Muscle layer of duodenum (tissue), 2 donors: ENCODE measurements at regions not wholly inside any gene's neighbourhood (a gene's known extent, or its start where the extent isn't known, plus 50 kb on each side); places are given as distances from the start of the nearest gene placed in this dataset.

ENCODE experiments used
- H3K27ac ChIP-seq: one replicate; pipeline ENCODE4 v1.7.0; 2013; ENCODE audit warnings: mild to moderate bottlenecking, low read length
- H3K27me3 ChIP-seq: one replicate; pipeline ENCODE4 v1.7.0; 2013; ENCODE audit warnings: low read depth, mild to moderate bottlenecking, control low read depth, low read length
- H3K36me3 ChIP-seq, 2 donors: one replicate each; pipeline ENCODE4 v1.7.0; 2013; ENCODE audit warnings: low read length in 2 of 2, control low read depth in 1 of 2, mild to moderate bottlenecking in 1 of 2; ENCODE audit not compliant: insufficient read depth in 2 of 2, control insufficient read depth in 1 of 2
- H3K4me1 ChIP-seq, 2 donors: one replicate each; pipeline ENCODE4 v1.7.0; 2013; ENCODE audit warnings: low read length in 2 of 2, mild to moderate bottlenecking in 2 of 2, control low read depth in 1 of 2, moderate library complexity in 1 of 2; ENCODE audit not compliant: insufficient read depth in 2 of 2, control insufficient read depth in 1 of 2
- H3K4me3 ChIP-seq, 2 donors: one replicate each; pipeline ENCODE4 v1.7.0; 2013; ENCODE audit warnings: low read length in 2 of 2, low read depth in 1 of 2, mild to moderate bottlenecking in 1 of 2
- H3K9me3 ChIP-seq, 2 donors: one replicate each; pipeline ENCODE4 v1.7.0; 2013; ENCODE audit warnings: low read length in 2 of 2, control low read depth in 1 of 2, mild to moderate bottlenecking in 1 of 2; ENCODE audit not compliant: control insufficient read depth in 1 of 2
- donor health status: healthy.

GRCh38 chr3:43857361-43858293, 166.9 kb downstream of the ABHD5 start:
- no peaks in the 10 kb centered on the region for H3K36me3 ChIP-seq
- H3K27ac ChIP-seq, result no peak overlapping the region
- H3K9me3 ChIP-seq, result no peaks in the 10 kb centered on the region
- H3K4me1 ChIP-seq, result no peaks in the 10 kb centered on the region
- no peak overlapping the region for H3K4me3 ChIP-seq
- peaks cover 19% of the 10 kb centered on the region for H3K27me3 ChIP-seq

- H3K9me3 ChIP-seq, result no peaks in the 10 kb centered on the region
- H3K4me1 ChIP-seq, result no peaks in the 10 kb centered on the region
- peaks cover 19% of the 10 kb centered on the region for H3K27me3 ChIP-seq
- H3K27ac ChIP-seq, result no peak overlapping the region
- H3K36me3 ChIP-seq, result no peaks in the 10 kb centered on the region
- H3K4me3 ChIP-seq, result no peak overlapping the region
Observed at GRCh38 chr3:43858294-43858701, 167.6 kb downstream of the ABHD5 start.

- H3K27me3 ChIP-seq, result peaks cover 19% of the 10 kb centered on the region
- no peak overlapping the region for H3K27ac ChIP-seq
- no peak overlapping the region for H3K4me3 ChIP-seq
- no peaks in the 10 kb centered on the region for H3K36me3 ChIP-seq
- H3K4me1 ChIP-seq, result no peaks in the 10 kb centered on the region
- H3K9me3 ChIP-seq, result no peaks in the 10 kb centered on the region
Observed at GRCh38 chr3:43859766-43860165, 169.0 kb downstream of the ABHD5 start.

DNA sequence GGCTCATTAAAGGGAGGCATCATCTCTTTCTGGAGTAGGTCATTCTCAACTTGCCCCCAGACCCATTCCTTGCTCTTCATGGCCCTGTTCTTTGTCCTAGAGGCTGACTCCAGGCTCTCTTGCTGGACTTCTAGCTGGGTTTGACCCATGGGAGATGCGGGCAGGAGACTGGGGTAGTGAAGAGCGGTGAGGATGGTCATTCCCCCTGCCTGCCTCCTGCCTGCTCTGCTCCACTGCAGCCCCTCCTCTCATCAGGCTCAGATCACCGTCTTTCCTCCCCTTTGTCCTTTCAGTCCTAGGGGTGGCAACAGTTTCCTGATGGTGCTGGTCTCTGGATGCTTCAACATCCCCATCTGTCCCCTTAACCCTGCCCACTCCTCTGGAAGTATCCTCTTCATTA, 170.9 kb downstream of the ABHD5 start:
- H3K9me3 ChIP-seq, result no peaks in the 10 kb centered on the region
- H3K27me3 ChIP-seq, result peaks cover 13% of the 10 kb centered on the region
- H3K4me1 ChIP-seq, result no peaks in the 10 kb centered on the region
- H3K36me3 ChIP-seq, result no peaks in the 10 kb centered on the region
- no peak overlapping the region for H3K27ac ChIP-seq
- no peak overlapping the region for H3K4me3 ChIP-seq

DNA sequence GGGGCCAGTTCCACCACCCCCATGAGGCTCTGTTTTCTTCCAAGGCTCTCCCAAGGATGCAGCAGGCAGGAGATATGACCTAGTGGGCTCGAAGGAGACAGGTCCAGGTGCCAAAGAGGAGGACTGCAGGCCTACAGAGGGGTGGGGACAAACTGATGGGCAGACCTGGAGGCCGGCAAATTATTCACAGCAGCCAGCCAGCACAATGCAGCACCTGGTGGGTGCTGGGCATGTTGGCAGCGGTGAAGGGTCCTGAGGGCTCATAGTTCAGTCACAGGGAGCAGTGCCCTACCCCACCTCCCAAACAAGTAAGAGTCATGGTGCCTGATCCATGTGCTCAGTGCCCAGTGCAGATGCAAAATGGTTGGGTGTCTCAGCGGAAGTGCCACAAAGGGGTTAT, 171.7 kb downstream of the ABHD5 start:
- no peak overlapping the region for H3K4me3 ChIP-seq
- peaks cover 10% of the 10 kb centered on the region for H3K27me3 ChIP-seq
- no peaks in the 10 kb centered on the region for H3K36me3 ChIP-seq
- H3K9me3 ChIP-seq, result no peaks in the 10 kb centered on the region
- no peaks in the 10 kb centered on the region for H3K4me1 ChIP-seq
- H3K27ac ChIP-seq, result no peak overlapping the region

DNA sequence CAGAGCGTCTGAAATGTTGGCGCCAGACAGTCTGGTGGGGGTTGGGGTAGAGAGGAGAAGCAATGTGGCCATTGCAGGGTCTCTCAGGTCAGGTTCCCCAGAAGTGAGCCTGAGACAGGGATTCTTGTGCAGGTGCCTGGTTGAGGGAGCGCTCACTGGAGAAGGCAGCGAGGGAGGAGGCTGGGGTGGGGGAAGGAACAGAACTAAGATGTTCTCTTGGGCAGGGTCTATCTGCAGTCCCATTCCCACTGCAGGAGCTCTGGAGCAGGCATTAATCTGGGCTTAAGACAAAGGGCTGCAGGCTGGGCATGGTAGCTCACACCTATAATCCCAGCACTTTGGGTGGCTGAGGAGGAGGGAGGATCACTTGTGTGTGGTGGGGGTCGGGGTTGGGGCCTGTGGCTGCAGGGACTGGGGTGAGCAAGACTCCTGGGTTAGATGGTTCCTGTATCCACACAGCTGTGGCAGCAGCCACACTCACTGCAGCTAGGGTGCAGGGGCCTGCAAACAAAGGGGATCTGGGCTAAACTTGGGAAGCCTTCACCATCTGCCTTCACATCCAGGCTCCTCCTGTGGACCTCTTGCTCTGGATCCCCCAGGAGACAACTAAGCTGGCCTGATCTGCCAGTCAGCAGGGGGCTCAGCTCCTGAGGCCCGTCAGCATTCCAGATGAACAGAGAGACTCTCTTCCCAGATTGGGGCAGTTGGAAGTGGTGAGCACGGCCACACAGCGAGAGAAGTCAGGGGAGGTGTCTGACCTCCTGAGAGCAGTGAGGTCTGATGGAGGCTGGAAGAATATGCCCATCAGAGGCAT, 172.5 kb downstream of the ABHD5 start:
- Histone ChIP-seq H3K27ac (no peak overlapping the region), H3K27me3 (peaks cover 2% of the 10 kb centered on the region), H3K4me3 (no peak overlapping the region), H3K9me3 (no peaks in the 10 kb centered on the region), H3K4me1 (no peaks in the 10 kb centered on the region), H3K36me3 (no peaks in the 10 kb centered on the region)

DNA sequence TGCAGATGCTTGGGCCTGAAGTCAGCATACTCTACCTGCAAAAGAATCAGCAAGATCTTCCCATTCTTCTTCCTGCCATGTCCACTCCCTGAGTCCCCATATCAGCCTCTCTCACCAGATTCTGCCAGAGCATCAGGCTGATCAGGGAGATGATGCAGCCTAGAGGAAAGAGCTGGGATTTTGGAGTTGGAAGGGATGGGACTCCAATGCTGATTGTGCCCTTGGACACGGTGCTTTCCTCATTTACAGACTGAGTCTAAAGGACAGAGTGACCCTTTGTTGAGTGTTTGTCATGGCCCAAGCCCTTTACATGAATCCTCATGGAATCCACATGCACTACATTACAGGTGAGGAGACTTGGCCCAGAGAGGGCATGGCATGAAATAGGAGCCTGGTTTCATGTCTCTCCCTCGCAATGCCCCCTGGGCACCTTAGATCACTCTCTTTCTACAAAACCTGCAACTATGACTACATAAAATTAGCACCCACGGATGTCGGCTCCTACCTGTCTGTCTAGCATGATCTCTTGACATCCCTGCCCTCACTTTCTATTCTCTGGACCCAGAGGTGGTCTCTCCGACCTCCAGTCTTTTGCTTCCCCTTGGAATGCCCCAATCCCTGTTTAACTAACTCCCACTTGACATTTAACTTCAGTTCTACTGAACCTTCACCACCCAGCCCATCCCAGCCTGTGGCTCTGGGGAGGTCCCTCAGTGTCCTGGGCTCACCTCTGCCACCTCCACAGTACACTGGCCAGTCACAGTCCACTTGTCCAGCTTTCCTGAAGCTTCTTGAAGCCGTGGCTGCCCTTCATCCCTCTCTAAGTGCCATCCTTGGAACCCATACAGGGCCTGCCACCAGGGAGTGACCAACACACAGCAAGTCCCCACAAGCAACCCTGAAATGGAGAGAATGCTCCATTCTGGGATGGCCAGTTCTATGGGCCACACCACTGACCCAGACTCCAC, 173.5 kb downstream of the ABHD5 start:
- Histone ChIP-seq H3K27me3 (no peaks in the 10 kb centered on the region), H3K4me1 (no peaks in the 10 kb centered on the region), H3K4me3 (no peak overlapping the region), H3K9me3 (no peaks in the 10 kb centered on the region), H3K27ac (no peak overlapping the region), H3K36me3 (no peaks in the 10 kb centered on the region)

GRCh38 chr3:43865351-43865750, 174.6 kb downstream of the ABHD5 start:
- Histone ChIP-seq H3K36me3 (no peaks in the 10 kb centered on the region), H3K27ac (no peak overlapping the region), H3K27me3 (no peaks in the 10 kb centered on the region), H3K4me3 (no peak overlapping the region), H3K9me3 (no peaks in the 10 kb centered on the region), H3K4me1 (no peaks in the 10 kb centered on the region)

- H3K36me3 ChIP-seq, result no peaks in the 10 kb centered on the region
- no peaks in the 10 kb centered on the region for H3K4me1 ChIP-seq
- H3K27ac ChIP-seq, result no peak overlapping the region
- no peaks in the 10 kb centered on the region for H3K27me3 ChIP-seq
- H3K9me3 ChIP-seq, result no peaks in the 10 kb centered on the region
- H3K4me3 ChIP-seq, result no peak overlapping the region
Observed at GRCh38 chr3:43865887-43866528, 175.3 kb downstream of the ABHD5 start.

DNA sequence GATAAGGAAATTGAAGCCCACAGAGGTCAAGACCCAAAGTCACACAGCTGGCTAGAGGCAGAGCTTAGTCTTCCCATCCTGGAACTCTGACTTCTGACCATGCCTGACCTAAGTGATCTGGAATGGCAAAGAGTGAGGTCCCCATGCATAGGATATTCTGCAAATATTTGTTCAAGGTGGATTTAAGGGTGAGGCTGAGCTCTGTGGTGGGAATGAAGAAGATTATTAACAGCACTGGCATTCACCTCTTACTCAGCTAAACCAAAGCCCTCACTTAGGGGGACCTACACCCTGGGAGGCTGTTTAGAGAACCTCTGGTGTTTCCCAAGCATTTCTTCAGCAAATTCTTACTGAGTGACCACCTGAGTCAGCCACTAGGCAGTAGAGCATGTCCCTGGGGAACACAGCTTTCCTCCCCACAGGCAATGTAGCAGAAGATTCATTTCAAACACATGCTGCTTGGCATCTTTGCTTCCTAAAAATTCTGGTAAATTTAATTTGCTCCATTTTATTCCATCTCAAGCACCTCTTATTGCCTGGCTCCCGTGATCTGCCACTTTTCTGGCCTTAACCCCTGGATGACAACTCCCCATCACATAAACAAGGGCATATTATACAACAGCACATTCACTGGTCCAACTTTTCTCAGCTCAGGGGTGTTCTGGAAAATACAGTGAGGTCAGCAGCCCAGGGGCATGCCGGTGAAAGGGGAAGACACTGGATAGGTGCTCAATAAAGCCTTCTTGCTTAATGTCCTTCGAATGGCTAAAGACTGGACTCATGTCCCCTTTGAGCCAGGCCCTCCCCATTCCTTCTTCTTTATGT, 176.0 kb downstream of the ABHD5 start:
- H3K36me3 ChIP-seq, result no peaks in the 10 kb centered on the region
- H3K27me3 ChIP-seq, result no peaks in the 10 kb centered on the region
- no peak overlapping the region for H3K4me3 ChIP-seq
- H3K4me1 ChIP-seq, result no peaks in the 10 kb centered on the region
- no peaks in the 10 kb centered on the region for H3K9me3 ChIP-seq
- no peak overlapping the region for H3K27ac ChIP-seq
